ENCODE measurements at regions not wholly inside any gene's neighbourhood (a gene's known extent, or its start where the extent isn't known, plus 50 kb on each side); places are given as distances from the start of the nearest gene placed in this dataset.

- H3K36me3 ChIP-seq = no peaks in the 10 kb centered on the region
- peaks cover 0 to 13% (median 0%) of the 10 kb centered on the region in 9 donors for H3K27me3 ChIP-seq
- peak in 1 of 5 donors; percentile 4 for DNase-seq
- H3K4me3 ChIP-seq = no peak overlapping the region
- no peak for TF ChIP-seq POLR2A (IDR thresholded peaks at IDR 0.05)
- no peak for TF ChIP-seq CTCF (IDR thresholded peaks at IDR 0.05)
- H3K27ac ChIP-seq = no peak overlapping the region
- H3K4me1 ChIP-seq = no peaks in the 10 kb centered on the region
- intact Hi-C loops (cut with DNase I) = no loop called here
- WGBS, 4 donors = 86 to 92% (median 90%) methylated on average over 11 to 12 of the region's 12 CpGs
- no peaks in the 10 kb centered on the region for H3K9me3 ChIP-seq
- no peak for ATAC-seq
Observed at GRCh38 chr22:47396105-47396504, 633.7 kb downstream of the TBC1D22A start.

GRCh38 chr22:47395481-47395880, 633.0 kb downstream of the TBC1D22A start:
- H3K27me3 ChIP-seq = peaks cover 0 to 13% (median 0%) of the 10 kb centered on the region in 9 donors

GRCh38 chr22:47394504-47395440, 632.3 kb downstream of the TBC1D22A start:
- Histone ChIP-seq H3K4me3 (no peak overlapping the region), H3K27me3 (peaks cover 0 to 13% (median 0%) of the 10 kb centered on the region in 9 donors), H3K4me1 (no peaks in the 10 kb centered on the region), H3K36me3 (no peaks in the 10 kb centered on the region), H3K9me3 (no peaks in the 10 kb centered on the region), H3K27ac (no peak overlapping the region)
- ATAC-seq (no peak), DNase-seq (no peak)
- TF ChIP-seq CTCF (IDR thresholded peaks at IDR 0.05) (no peak), POLR2A (IDR thresholded peaks at IDR 0.05) (no peak)
- 72 to 81% (median 78%) methylated on average over 12 of the region's 12 CpGs for WGBS, 4 donors
- intact Hi-C loops (cut with DNase I) = no loop called here

More at GRCh38 chr22:47395481-47395880, 633.0 kb downstream of the TBC1D22A start:
- no peak for TF ChIP-seq CTCF (IDR thresholded peaks at IDR 0.05)
- TF ChIP-seq POLR2A (IDR thresholded peaks at IDR 0.05) = no peak
- Histone ChIP-seq H3K9me3 (no peaks in the 10 kb centered on the region), H3K27ac (no peak overlapping the region), H3K4me1 (no peaks in the 10 kb centered on the region), H3K36me3 (no peaks in the 10 kb centered on the region), H3K4me3 (no peak overlapping the region)
- intact Hi-C loops (cut with DNase I) = no loop called here
- 32 to 48% (median 39%) methylated on average over 8 of the region's 8 CpGs for WGBS, 4 donors
- no peak for ATAC-seq
- peak in 1 of 5 donors; percentile 28 for DNase-seq

GRCh38 chr22:47393191-47393590, 630.7 kb downstream of the TBC1D22A start:
- H3K9me3 ChIP-seq = no peaks in the 10 kb centered on the region
- DNase-seq (peak in 2 of 5 donors; percentile 19 to 30), ATAC-seq (no peak)
- H3K4me3 ChIP-seq = no peak overlapping the region
- no peaks in the 10 kb centered on the region for H3K4me1 ChIP-seq
- 81 to 93% (median 84%) methylated on average over 7 to 9 of the region's 9 CpGs for WGBS, 4 donors
- no peaks in the 10 kb centered on the region for H3K36me3 ChIP-seq
- H3K27me3 ChIP-seq = peaks cover 0 to 5% (median 0%) of the 10 kb centered on the region in 9 donors
- intact Hi-C loops (cut with DNase I) = no loop called here
- TF ChIP-seq CTCF (IDR thresholded peaks at IDR 0.05) = no peak
- no peak for TF ChIP-seq POLR2A (IDR thresholded peaks at IDR 0.05)
- H3K27ac ChIP-seq = no peak overlapping the region

All from heart left ventricle (tissue), 16 donors.